IMR-90 (cell line): ENCODE measurements at regions not wholly inside any gene's neighbourhood (a gene's known extent, or its start where the extent isn't known, plus 50 kb on each side); places are given as distances from the start of the nearest gene placed in this dataset.

Experiments used
- CEBPB ChIP-seq: IDR thresholded peaks from 2 replicates; pipeline ENCODE4 v1.6.1; 2012; ENCODE audit warnings: low read depth, low read length, improper control_type of control experiment
- CTCF ChIP-seq: conservative IDR thresholded peaks from 2 replicates; pipeline ENCODE4 v1.5.1; 2012; ENCODE audit warnings: mild to moderate bottlenecking, low read depth, low read length, improper control_type of control experiment
- MAZ ChIP-seq: IDR thresholded peaks from 2 replicates; pipeline ENCODE4 v1.6.1; 2012; ENCODE audit warnings: low read depth, mild to moderate bottlenecking, low read length, improper control_type of control experiment, moderate library complexity, borderline replicate concordance
- POLR2A ChIP-seq: IDR thresholded peaks from 2 replicates; pipeline ENCODE4 v1.6.1; 2012; ENCODE audit warnings: mild to moderate bottlenecking, low read depth, low read length
- RAD21 ChIP-seq: IDR thresholded peaks from 2 replicates; pipeline ENCODE4 v1.6.1; 2012; ENCODE audit warnings: low read length, improper control_type of control experiment
- RFX5 ChIP-seq: IDR thresholded peaks from 2 replicates; pipeline ENCODE4 v1.8.0; 2012; ENCODE audit warnings: low read depth, mild to moderate bottlenecking, low read length, moderate library complexity

DNA sequence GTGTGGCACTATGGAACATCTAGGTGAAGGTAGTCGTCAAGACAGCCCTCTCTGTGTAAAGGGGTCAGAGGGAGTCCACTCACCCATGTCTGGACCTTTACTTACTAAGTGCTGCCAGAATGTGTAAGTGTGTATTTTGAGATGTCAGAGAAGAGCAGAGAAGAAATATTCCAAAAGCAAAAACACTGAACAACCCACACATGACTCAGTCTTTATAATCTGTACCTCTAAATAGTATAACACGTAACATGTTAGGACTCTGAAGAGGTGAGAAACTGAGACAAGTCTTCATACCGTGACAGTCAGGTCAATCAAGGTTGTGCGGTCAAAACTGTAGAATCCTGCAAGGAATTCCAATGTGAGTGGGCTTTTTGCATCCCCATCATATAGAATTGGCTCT lies 555.2 kb downstream of the LMO4 start:
- no peak for TF ChIP-seq CTCF
- TF ChIP-seq RAD21: no peak
- TF ChIP-seq POLR2A: no peak
- TF ChIP-seq RFX5: no peak
- no peak for TF ChIP-seq CEBPB
- no peak for TF ChIP-seq MAZ
